ENCODE measurements at regions not wholly inside any gene's neighbourhood (a gene's known extent, or its start where the extent isn't known, plus 50 kb on each side); places are given as distances from the start of the nearest gene placed in this dataset.
"Not testable (repeated sequence)": the region's sequence is repeated elsewhere in the genome, so short reads cannot be mapped to it uniquely, and the experiment has no call there.

DNA sequence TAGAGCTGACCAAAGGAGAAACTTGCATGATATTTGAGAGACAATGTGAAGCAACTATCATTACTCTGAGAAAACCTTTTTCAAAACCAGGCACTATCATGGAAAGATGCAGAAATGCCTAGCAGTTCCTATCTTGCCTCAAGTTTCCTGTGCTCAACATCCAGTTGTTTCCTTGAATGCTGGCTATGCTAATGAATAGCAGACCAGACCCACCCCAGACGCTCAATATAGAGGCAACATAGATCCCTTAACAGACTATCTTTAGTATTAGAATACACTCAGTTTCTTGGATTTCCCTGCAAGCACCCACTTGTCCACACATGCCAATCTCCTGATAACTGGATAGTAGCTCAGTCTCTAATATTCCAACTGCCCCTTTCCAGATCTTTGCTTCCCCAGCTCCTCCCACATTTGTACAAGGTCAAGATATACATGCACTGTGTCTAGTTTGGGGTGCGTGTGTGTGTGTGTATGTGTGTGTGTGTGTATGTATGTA, 93.3 kb upstream of the PCSK5 start:
- FAIRE-seq: no peak

DNA sequence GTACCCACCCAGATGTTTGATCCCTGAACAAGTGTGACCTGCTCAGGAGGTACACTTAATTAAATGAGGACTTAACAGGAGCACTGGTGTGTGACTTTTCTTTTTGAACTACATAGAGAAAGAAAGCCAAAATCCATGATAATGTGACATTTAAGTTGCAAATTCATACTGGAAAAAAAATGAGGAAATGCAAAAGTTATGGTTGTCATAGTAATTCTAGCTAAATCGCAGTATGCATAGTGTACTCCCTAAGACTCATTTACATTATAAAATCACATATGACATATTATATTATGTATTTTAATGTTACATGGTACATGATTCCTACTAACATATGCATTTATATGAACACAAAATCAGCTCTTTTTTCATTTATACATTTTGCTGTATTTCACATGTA, 92.0 kb upstream of the PCSK5 start:
- no peak for FAIRE-seq

DNA sequence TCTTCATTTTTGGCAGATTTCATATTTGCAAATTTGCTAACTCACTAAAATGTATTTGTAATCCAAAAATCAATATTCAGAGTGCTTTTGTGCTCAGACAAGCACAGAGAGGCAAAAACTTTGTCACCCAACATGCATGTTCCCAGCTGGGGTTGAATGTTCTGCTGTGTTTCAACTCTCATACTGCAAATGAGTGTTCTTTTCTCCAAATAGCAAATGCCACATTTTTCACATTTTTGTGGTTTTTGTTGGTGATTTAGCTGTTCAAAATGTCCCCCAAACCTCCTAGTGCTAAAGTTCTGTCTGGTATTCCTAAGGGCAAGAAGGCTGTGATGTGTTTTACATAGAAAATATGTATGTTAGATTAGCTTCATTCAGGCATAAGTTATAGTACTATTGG, 87.3 kb upstream of the PCSK5 start:
- no peak for FAIRE-seq

DNA sequence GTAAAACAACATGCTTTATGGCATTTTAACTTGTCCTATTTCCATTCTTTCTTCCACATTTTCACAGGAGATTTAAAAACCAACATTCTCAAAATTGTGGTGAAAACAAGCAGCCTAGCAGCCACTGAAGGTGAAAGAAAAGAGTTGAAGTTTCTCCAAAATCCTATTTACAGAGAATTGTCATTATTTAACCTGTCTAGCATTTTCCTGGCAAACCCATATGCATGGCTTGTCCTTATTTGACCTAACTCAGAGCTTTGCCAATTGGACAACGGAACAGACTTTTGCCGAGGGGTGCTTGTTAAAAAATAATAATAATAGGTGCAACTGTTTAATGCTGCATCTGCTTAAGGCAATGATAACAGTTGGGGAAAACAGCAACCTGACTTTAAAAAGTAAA, 80.4 kb upstream of the PCSK5 start:
- no peak for FAIRE-seq

DNA sequence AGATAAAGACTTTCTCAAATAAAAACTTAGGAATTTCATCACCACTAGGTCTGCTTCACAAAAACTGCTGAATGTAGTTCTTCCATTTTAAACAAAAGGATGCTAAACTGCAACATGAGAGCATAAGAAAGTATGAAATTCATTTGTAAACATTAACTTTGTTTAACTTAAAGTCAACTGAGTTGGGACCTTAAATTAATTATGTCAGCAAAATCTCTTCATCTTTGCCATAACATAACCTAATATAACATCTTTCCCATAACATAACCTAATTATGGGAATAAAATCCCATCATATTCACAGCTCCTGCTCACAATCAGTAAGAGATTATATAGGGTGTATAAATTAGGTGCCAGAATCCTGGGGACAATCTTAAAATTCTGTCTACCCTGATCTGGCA, 78.8 kb upstream of the PCSK5 start:
- no peak for FAIRE-seq

DNA sequence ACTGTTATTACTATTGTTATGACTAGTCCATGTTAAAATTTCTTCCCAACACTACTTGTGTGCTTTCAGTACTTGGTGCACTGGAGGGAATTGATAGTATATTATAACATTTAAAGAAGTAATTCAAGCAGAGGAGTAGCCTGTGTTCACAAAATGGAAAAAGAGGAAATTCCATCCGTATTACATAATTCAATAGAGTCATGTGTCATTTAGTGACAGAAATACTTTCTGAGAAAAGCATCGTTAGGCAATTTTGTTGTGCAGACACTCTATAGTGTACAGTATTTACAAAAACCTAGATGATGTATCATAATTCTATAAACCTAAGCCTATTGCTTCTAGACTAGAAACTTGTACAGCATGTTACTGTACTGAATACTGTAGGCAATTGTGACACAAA, 78.3 kb upstream of the PCSK5 start:
- no peak for FAIRE-seq

DNA sequence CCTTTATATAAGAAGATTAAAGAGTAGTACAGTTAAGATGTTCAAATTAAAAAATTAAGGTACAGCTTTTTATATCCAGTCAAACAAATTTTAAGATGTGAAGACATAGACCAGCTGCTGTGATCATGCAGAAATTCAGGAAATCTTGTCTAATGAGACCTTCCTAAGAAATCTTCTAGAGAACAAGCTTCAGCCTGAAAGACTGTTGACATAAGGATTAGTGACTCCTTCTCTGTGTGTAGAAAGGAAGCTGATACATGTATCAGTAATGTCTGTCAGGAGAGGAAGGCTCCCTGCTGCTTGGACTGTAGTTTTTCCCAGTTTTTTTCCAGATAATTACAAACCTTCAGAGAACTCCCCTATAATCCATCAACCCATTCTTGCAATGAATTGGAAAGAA, 75.8 kb upstream of the PCSK5 start:
- no peak for FAIRE-seq

DNA sequence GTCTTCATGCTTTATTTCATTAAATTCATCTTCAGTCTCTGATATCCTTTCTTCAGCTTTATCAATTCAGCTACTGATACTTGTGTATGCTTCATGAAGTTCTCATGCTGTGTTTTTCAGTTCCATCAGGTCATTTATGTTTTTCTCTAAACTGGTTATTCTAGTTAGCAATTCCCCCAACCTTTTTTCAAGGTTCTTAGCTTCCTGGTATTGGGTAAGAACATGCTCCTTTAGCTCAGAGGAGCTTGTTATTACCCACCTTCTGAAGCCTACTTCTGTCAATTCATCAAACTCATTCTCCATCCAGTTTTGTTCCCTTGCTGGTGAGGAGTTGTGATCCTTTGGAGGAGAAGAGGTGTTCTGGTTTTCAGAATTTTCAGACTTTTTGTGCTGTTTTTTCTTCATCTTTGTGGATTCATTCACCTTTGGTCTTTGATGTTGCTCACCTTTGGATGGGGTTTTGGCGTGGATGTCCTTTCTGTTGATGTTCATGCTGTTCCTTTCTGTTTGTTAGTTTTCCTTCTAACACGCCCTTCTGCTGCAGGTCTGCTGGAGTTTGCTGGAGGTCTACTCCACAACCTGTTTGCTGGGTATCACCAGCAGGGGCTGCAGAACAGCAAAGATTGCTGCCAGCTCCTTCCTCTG, 69.9 kb upstream of the PCSK5 start:
- not testable (repeated sequence) for FAIRE-seq

DNA sequence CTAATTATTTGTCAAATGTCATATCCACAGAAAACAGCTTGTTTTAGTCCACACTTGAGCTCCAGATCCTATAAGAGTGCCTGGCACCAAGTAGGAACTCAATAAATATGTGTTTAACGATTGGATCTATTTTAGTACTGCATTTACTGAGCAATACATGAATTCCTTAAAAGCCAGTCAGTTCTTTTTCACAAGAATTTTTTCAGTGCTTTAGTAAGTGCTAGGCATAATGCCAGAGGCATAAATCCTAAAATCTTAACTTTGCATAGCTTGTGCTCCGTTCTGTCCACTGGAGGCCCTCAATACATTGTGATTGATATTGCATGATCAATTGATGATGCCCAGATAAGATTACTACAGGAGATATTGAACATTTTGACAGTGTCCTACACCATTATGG, 67.3 kb upstream of the PCSK5 start:
- FAIRE-seq: no peak

DNA sequence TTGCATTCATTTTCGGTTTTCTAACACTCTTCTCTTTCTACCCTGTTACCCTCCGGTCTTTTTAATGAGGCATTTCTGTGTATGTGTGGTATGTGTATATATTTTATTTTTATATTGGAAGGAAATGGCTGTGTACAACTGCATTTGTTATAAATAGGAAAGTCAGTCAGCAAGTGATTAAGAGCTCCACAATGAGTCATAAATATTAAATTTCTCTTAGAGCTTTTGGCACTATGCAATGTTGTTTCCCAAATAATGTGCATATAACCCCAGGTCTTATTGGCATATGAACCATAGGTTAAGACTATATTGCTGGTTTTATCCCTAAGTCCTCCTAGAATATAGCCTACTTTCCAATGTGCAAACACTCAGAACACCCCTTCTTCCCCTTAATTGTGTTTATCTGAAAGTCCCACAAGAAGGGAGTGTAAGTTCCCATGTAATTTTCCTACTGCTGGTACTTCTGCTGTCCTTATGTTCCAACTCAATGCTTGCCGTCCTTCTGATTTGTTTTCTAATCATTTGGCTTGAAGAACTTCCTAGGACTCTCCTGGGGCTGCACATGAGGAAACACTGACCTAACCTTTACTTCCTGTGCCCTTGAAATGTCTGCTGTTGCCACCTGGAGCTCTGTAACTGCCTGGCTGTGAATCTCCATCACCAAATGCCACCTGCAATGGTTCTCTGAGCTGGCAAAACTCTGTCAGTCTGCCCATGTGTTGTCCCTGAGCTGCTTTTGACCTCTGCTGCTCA, 65.5 kb upstream of the PCSK5 start:
- FAIRE-seq: no peak

DNA sequence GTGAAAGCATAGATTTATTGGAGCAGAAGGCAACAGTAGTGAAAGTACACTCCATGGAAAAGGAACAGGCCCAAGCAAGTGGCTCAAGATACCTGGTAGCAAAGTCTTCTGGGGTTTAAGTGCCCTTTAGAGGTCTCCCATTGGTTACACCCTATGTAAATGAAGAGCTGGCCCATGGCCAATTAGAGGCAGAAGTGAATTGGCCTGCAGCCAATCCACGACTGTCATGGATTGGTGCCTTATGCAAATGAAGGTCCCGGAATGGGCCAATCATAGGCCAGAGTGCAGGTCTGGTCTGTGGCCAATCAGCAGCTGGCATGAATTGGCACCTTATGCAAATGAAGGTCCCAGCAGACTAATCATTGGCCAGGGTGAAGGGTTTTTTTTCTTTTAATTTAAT, 64.2 kb upstream of the PCSK5 start:
- no peak for FAIRE-seq

DNA sequence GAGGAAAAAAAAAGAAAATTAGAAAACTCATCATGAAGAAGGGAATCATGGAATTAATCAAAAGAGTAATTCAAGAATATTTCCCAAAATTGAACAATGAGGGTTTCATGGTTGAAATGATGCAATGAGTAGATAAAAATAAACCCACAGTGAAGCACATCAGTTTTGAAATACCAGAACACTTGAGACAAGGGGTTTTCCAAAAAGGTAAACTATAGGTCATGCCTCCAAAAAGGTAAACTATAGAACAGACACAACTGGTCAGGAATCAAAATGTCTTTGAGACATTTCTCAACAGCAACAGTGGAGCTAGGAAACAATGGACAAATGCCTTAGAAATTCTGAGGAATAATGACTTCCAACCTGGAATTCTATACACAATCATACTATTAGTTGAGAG, 60.2 kb upstream of the PCSK5 start:
- no peak for FAIRE-seq

DNA sequence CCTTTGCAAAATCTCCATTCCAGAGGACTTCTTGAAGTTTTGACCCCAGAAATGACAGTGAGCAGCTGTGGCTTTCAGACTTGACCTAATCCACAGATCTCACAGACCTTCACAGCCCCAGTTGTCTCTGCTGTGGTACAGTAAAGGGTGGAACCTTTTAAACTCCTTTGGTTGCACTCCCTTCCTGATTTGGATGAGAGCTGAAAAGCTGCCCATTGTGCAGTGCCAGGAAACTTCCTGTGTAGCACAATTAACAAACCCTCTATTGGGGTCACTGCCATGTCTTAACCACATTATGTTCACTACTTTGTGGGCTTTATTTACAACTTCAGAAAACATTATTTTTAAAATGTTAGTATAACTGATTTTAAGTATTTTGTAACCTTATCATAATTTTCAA, 56.7 kb upstream of the PCSK5 start:
- no peak for FAIRE-seq

DNA sequence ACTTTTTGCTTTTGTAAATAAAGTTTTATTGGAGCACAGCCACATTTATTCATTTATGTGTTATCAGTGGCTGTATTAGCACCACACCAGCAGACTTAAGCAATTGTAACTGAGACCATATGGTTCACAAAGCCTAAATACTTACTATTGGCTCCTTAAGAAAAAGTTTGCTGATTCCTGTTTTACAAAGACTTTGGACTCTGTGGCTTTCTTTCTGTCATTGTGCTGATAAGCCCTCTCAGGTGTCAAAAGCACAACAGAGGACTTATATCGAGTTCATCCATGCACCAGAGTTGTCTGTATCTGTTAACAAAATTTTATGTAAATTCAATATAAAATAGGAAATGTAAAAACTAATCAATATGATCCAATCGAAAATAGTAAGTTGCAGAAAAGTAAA, 55.6 kb upstream of the PCSK5 start:
- no peak for FAIRE-seq
